GM12891 (cell line): ENCODE measurements at regions not wholly inside any gene's neighbourhood (a gene's known extent, or its start where the extent isn't known, plus 50 kb on each side); places are given as distances from the start of the nearest gene placed in this dataset.

ENCODE experiments used
- DNase-seq: peaks from one replicate; pipeline ENCODE4 v3.0.0; 2011; ENCODE audit warnings: low spot score; ENCODE audit not compliant: insufficient read length
- FAIRE-seq: peaks from 2 replicates; lab custom pipeline; 2011; peaks lifted over from hg19 to GRCh38; lab: Jason Lieb, UNC
- PAX5 ChIP-seq: IDR thresholded peaks from 2 replicates; pipeline ENCODE4 v1.6.1; 2011; ENCODE audit warnings: low read length, moderate library complexity, mild to moderate bottlenecking; ENCODE audit not compliant: insufficient read depth, severe bottlenecking
- POLR2A ChIP-seq: IDR thresholded peaks from 2 replicates; pipeline ENCODE4 v1.6.1; 2011; ENCODE audit warnings: low read depth, low read length, control low read depth
- POLR2AphosphoS5 ChIP-seq: IDR thresholded peaks from 2 replicates; pipeline ENCODE4 v1.6.1; 2011; ENCODE audit warnings: low read depth, low read length, control low read depth
- POU2F2 ChIP-seq: IDR thresholded peaks from 2 replicates; pipeline ENCODE4 v1.6.1; 2011; ENCODE audit warnings: low read depth, mild to moderate bottlenecking, control low read depth, low read length, moderate library complexity
- SPI1 ChIP-seq: IDR thresholded peaks from 2 replicates; pipeline ENCODE4 v1.6.1; 2011; ENCODE audit warnings: low read depth, low read length, control low read depth
- TAF1 ChIP-seq: IDR thresholded peaks from 2 replicates; pipeline ENCODE4 v1.6.1; 2011; ENCODE audit warnings: low read depth, low read length, control low read depth

GRCh38 chr12:92473564-92473963 lies 229.2 kb upstream of the PLEKHG7 start:
- no peak for TF ChIP-seq PAX5
- TF ChIP-seq TAF1, result no peak
- TF ChIP-seq POLR2AphosphoS5, result no peak
- no peak for TF ChIP-seq POLR2A
- TF ChIP-seq SPI1, result no peak
- FAIRE-seq (peak; percentile 23), DNase-seq (no peak)

- TF ChIP-seq POLR2A (no peak), POU2F2 (no peak), POLR2AphosphoS5 (no peak), TAF1 (no peak), SPI1 (no peak), PAX5 (no peak)
- FAIRE-seq (no peak), DNase-seq (no peak)
Observed at GRCh38 chr12:92472201-92472600, 230.6 kb upstream of the PLEKHG7 start.

GRCh38 chr12:92471551-92471950 lies 231.2 kb upstream of the PLEKHG7 start:
- no peak for TF ChIP-seq POLR2A
- no peak for TF ChIP-seq POU2F2
- no peak for TF ChIP-seq TAF1
- peak; percentile 90 for TF ChIP-seq SPI1
- no peak for TF ChIP-seq PAX5
- no peak for TF ChIP-seq POLR2AphosphoS5
- FAIRE-seq (peak; percentile 35), DNase-seq (no peak)

- FAIRE-seq (peak; percentile 84), DNase-seq (no peak)
- TF ChIP-seq POLR2A, result no peak
- TF ChIP-seq POU2F2, result peak; percentile 78; the same call in 1 of the 2 replicates
- 0 out of 2 replicates have a peak, but pooled peaks have one; percentile 4 for TF ChIP-seq TAF1
Observed at GRCh38 chr12:92470608-92471021, 232.2 kb upstream of the PLEKHG7 start.

- TF ChIP-seq PAX5, result no peak
- 0 out of 2 replicates have a peak, but pooled peaks have one; percentile 12 for TF ChIP-seq POU2F2
- TF ChIP-seq SPI1, result no peak
- TF ChIP-seq POLR2A, result 0 out of 2 replicates have a peak, but pooled peaks have one; percentile 26
- DNase-seq (no peak), FAIRE-seq (peak; percentile 80)
Observed at GRCh38 chr12:92469837-92470236, 233.0 kb upstream of the PLEKHG7 start.

GRCh38 chr12:92468358-92469020 lies 234.3 kb upstream of the PLEKHG7 start:
- DNase-seq (no peak), FAIRE-seq (peak; percentile 91)
- TF ChIP-seq POLR2AphosphoS5, result no peak
- 0 out of 2 replicates have a peak, but pooled peaks have one; percentile 4 for TF ChIP-seq TAF1

- no peak for FAIRE-seq
- DNase-seq, result no peak
- TF ChIP-seq POLR2AphosphoS5, result peak; percentile 62; the same call in 1 of the 2 replicates
- TF ChIP-seq PAX5, result no peak
- no peak for TF ChIP-seq POU2F2
- no peak for TF ChIP-seq TAF1
- no peak for TF ChIP-seq SPI1
- TF ChIP-seq POLR2A, result peak; percentile 60
Observed at GRCh38 chr12:92467886-92468285, 234.9 kb upstream of the PLEKHG7 start.

GRCh38 chr12:92466391-92467305 lies 236.1 kb upstream of the PLEKHG7 start:
- peak; percentile 99 for FAIRE-seq
- DNase-seq, result no peak
- peak; percentile 86 for TF ChIP-seq POLR2A
- peak; percentile 54; the same call in 1 of the 2 replicates for TF ChIP-seq POU2F2
- TF ChIP-seq SPI1, result peak; percentile 88
- no peak for TF ChIP-seq PAX5
- TF ChIP-seq POLR2AphosphoS5, result peak; percentile 91
- peak; percentile 87 for TF ChIP-seq TAF1

GRCh38 chr12:92465786-92466295 lies 236.9 kb upstream of the PLEKHG7 start:
- TF ChIP-seq PAX5 (no peak), POLR2A (no peak), TAF1 (no peak), SPI1 (no peak), POU2F2 (no peak), POLR2AphosphoS5 (no peak)
- peak; percentile 87 for FAIRE-seq
- DNase-seq, result no peak
